Heart left ventricle (tissue), 16 donors: ENCODE measurements at regions not wholly inside any gene's neighbourhood (a gene's known extent, or its start where the extent isn't known, plus 50 kb on each side); places are given as distances from the start of the nearest gene placed in this dataset.

ENCODE experiments used
- ATAC-seq, 4 donors: fragments of 200-7000 bp; cut with Tn5 transposase; one replicate each; pipeline ENCODE4 v1.9.1; 2020 to 2022; ENCODE audit warnings: moderate library complexity in 4 of 4, mild to moderate bottlenecking in 3 of 4, moderate number of reproducible peaks in 1 of 4
- DNase-seq, 5 donors: peaks; one replicate each; pipeline ENCODE4 v3.0.0-alpha.2; 2020
- H3K27ac ChIP-seq, 12 donors: fragments of 200-600 bp; sonication (generic) in 4 of 12; one replicate each; pipeline versions ENCODE4 v1.5.0 to v1.8.0; 2016 to 2022; ENCODE audit warnings: mild to moderate bottlenecking in 2 of 12
- H3K27me3 ChIP-seq, 9 donors: fragments of 200-600 bp; sonication (generic) in 2 of 9; one replicate each; pipeline versions ENCODE4 v1.5.1 to v1.8.0; 2016 to 2022; ENCODE audit warnings: mild to moderate bottlenecking in 3 of 9
- H3K36me3 ChIP-seq, 9 donors: fragments of 200-600 bp; sonication (generic) in 2 of 9; one replicate each; pipeline versions ENCODE4 v1.5.0 to v1.8.0; 2018 to 2022; ENCODE audit warnings: mild to moderate bottlenecking in 2 of 9
- H3K4me1 ChIP-seq, 12 donors: fragments of 200-600 bp; sonication (generic) in 4 of 12; one replicate each; pipeline versions ENCODE4 v1.5.0 to v1.8.0; 2016 to 2022; ENCODE audit warnings: mild to moderate bottlenecking in 3 of 12
- H3K4me3 ChIP-seq, 12 donors: fragments of 200-600 bp; sonication (generic) in 4 of 12; one replicate each; pipeline versions ENCODE4 v1.5.0 to v1.8.0; 2017 to 2022; ENCODE audit warnings: mild to moderate bottlenecking in 9 of 12, moderate library complexity in 4 of 12
- H3K9me3 ChIP-seq, 12 donors: fragments of 200-600 bp; sonication (generic) in 4 of 12; one replicate each; pipeline versions ENCODE4 v1.5.0 to v1.8.0; 2016 to 2022; ENCODE audit warnings: mild to moderate bottlenecking in 1 of 12
- POLR2A ChIP-seq, 2 donors: fragments of 450-650 bp; IDR thresholded peaks; one replicate each; pipeline ENCODE4 v1.6.1; 2017; ENCODE audit warnings: antibody characterized with exemption in 2 of 2, mild to moderate bottlenecking in 2 of 2, moderate library complexity in 2 of 2
- whole genome bisulfite sequencing, 4 donors: extraction: QIAGEN DNeasy Blood & Tissue Kit in 2 of 4; methylation state at CpG; one replicate each; pipeline versions ENCODE4 v1.1.5 to v1.1.7; 2013 to 2018; 5-methylcytosine and 5-hydroxymethylcytosine counted together
- intact Hi-C, 10 donors: fragments of 100-400 bp; cut with DNase I; formaldehyde crosslinking; loops; one replicate each; pipeline versions ENCODE4 v1.11.1 to v1.14.2; 2022
- TF ChIP-seq, protein P1 (sequence below), 12 donors: fragments of 200-600 bp; sonication (generic) in 4 of 12; IDR thresholded peaks; one replicate each; pipeline versions ENCODE4 v1.5.0 to v1.8.0; 2018 to 2022; ENCODE audit warnings: antibody characterized with exemption in 12 of 12, mild to moderate bottlenecking in 5 of 12
- donor health status: ischemic (EF 13 %, LVEDD 7.1; RV severe dilation, severe dysfunction).
- donor health status: healthy with polysubstance abuse.
- donor health status: DM: no; HTN: yes; CAD: no.
- donor health status: DM: no; HTN: no; CAD: no.
- donor health status: ischemic (EF 25% LVEDD 6.9; RV normal size, moderate dysfunction).
- donor health status: ischemic (EF 25% LVEDD 5.7; RV mildly dilated, moderate dysfunction).
- donor health status: healthy.
- donor health status: DM: yes; HTN: yes; CAD: no.
- donor health status: ischemic (EF 35%, LVEDD 5.7; RV mildly dilated, moderate dysfunction).
- donor health status: nonischemic (EF 11% LVEDD 7.7; RV severe dilation, severe dysfunction).
- donor health status: DM: yes; HTN: yes; CAD: no.
- donor health status: PGD.
- donor health status: ischemic (EF 29% LVEDD 5.4; RV normal size, mild dysfunction).
- donor health status: nonischemic (EF 23%, LVEDD 6.1; RV moderate dilation, normal function).

DNA sequence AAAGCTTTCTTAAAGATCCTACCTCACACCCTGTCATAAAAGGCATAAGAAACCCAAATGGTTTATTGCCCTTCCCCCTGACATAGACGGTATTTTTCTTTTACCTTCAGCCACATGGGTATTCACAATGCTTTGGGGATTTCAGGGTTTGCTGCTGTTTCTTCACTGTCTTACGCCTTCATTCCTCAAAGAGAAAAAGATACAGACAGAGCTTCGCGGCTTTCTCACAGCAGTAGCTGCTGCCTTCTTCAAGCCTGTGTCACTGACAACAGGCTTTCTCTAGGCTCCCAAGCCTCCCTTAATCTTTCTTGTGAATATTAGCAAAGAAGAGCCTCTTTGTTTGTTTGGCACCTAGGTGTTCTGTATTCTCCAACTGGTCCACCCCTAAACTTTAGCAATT lies 197.4 kb upstream of the ARID2 start:
- 53 to 67% (median 59%) methylated on average over 4 of the region's 4 CpGs for WGBS, 4 donors
- TF ChIP-seq, protein P1, sequence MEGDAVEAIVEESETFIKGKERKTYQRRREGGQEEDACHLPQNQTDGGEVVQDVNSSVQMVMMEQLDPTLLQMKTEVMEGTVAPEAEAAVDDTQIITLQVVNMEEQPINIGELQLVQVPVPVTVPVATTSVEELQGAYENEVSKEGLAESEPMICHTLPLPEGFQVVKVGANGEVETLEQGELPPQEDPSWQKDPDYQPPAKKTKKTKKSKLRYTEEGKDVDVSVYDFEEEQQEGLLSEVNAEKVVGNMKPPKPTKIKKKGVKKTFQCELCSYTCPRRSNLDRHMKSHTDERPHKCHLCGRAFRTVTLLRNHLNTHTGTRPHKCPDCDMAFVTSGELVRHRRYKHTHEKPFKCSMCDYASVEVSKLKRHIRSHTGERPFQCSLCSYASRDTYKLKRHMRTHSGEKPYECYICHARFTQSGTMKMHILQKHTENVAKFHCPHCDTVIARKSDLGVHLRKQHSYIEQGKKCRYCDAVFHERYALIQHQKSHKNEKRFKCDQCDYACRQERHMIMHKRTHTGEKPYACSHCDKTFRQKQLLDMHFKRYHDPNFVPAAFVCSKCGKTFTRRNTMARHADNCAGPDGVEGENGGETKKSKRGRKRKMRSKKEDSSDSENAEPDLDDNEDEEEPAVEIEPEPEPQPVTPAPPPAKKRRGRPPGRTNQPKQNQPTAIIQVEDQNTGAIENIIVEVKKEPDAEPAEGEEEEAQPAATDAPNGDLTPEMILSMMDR (IDR thresholded peaks at IDR 0.05), result no peak
- TF ChIP-seq POLR2A (IDR thresholded peaks at IDR 0.05), result no peak
- no peaks in the 10 kb centered on the region for H3K4me1 ChIP-seq
- H3K36me3 ChIP-seq, result no peaks in the 10 kb centered on the region
- H3K27ac ChIP-seq, result no peak overlapping the region
- H3K4me3 ChIP-seq, result no peak overlapping the region
- no peak for ATAC-seq
- peaks cover 0 to 24% (median 2%) of the 10 kb centered on the region in 12 donors for H3K9me3 ChIP-seq
- intact Hi-C loops, result no loop called here
- no peak for DNase-seq
- H3K27me3 ChIP-seq, result no peaks in the 10 kb centered on the region

DNA sequence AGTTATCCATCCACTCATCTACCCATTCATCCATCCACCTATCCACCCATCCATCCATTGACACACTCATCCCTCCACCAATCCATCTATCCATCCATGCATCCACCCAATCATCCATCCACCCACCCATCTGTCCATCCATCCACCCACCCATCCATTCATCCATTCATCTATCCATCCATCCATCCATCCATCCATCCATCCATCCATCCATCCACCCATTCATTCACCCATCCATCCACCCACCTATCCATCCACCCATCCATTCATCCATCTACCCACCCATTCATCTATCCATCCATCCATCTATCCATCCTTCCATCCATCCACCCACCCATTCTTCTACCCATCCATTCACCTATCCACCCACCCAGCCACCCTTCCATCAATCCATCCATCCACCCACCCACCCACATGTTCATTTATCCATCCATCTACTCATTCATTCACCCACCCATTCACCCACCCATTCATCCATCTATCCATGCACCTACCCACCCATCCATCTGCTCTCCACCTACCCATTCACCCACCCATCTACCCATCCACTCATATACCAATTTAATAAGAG lies 193.8 kb upstream of the ARID2 start:
- TF ChIP-seq, protein P1 (IDR thresholded peaks at IDR 0.05), result no peak
- no peak for TF ChIP-seq POLR2A (IDR thresholded peaks at IDR 0.05)
- H3K4me3 ChIP-seq, result no peak overlapping the region
- intact Hi-C loops, result no loop called here
- no peaks in the 10 kb centered on the region for H3K36me3 ChIP-seq
- no peak for ATAC-seq
- H3K4me1 ChIP-seq, result no peaks in the 10 kb centered on the region
- no peak overlapping the region for H3K27ac ChIP-seq
- H3K9me3 ChIP-seq, result no peaks in the 10 kb centered on the region
- no peak for DNase-seq
- H3K27me3 ChIP-seq, result no peaks in the 10 kb centered on the region

- no peaks in the 10 kb centered on the region for H3K36me3 ChIP-seq
- H3K9me3 ChIP-seq, result no peaks in the 10 kb centered on the region
- TF ChIP-seq, protein P1 (IDR thresholded peaks at IDR 0.05), result no peak
- no peak for TF ChIP-seq POLR2A (IDR thresholded peaks at IDR 0.05)
- ATAC-seq (no peak), DNase-seq (no peak)
- WGBS, 4 donors, result 59 to 73% (median 70%) methylated on average over 1 of the region's 1 CpG
- no peak overlapping the region for H3K27ac ChIP-seq
- H3K27me3 ChIP-seq, result no peaks in the 10 kb centered on the region
- no peak overlapping the region for H3K4me3 ChIP-seq
- intact Hi-C loops, result no loop called here
- no peaks in the 10 kb centered on the region for H3K4me1 ChIP-seq
Observed at GRCh38 chr12:45536284-45536683, 193.2 kb upstream of the ARID2 start.

DNA sequence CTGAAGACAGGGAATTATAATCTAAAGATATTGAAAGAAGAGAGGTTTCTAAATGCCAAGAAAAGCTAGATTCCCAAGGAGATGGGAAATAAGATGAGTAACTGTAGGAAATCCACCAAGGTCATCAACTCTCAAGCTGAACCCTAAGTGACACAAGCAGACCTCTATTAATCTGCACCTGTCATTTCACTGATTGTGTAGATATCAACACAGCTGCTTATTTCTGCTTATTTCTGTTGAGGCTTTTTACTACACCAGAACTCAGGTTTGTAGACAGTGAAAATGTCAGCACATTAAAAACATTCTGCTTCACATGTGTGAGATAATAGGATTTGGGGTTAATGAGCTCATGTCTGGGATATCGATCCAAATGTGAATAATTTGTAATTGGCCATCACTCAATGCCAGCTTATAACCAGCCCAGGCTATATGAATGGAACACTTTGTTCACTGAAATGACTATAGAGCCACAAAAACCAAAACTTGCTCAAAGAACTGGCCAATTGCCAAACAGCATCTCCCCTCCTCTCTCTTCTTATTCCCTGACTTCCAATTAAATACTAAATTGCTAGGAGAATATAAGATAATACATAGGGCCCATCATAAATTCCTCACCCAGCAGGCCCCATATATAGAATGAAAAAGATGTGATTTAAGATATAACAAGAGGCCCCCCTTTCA lies 188.7 kb upstream of the ARID2 start:
- H3K4me3 ChIP-seq, result no peak overlapping the region
- H3K27ac ChIP-seq, result no peak overlapping the region
- H3K4me1 ChIP-seq, result peaks cover 0 to 10% (median 0%) of the 10 kb centered on the region in 12 donors
- no peaks in the 10 kb centered on the region for H3K9me3 ChIP-seq
- ATAC-seq (no peak), DNase-seq (no peak)
- intact Hi-C loops, result loop anchor here in 8 of 10 donors (5.0 to 10.0 kb wide), 5 partner anchors 184 to 464 kb away; partner anchors contain the start of gene ARID2 (in 5 of the 8)
- no peak for TF ChIP-seq POLR2A (IDR thresholded peaks at IDR 0.05)
- TF ChIP-seq, protein P1 (IDR thresholded peaks at IDR 0.05), result no peak
- no peaks in the 10 kb centered on the region for H3K27me3 ChIP-seq
- H3K36me3 ChIP-seq, result no peaks in the 10 kb centered on the region
- 67 to 85% (median 74%) methylated on average over 1 of the region's 1 CpG for WGBS, 4 donors
